Right renal pelvis (tissue), 4 donors: ENCODE measurements at regions not wholly inside any gene's neighbourhood (a gene's known extent, or its start where the extent isn't known, plus 50 kb on each side); places are given as distances from the start of the nearest gene placed in this dataset.
"Not testable (repeated sequence)": the region's sequence is repeated elsewhere in the genome, so short reads cannot be mapped to it uniquely, and the experiment has no call there.

ENCODE experiments used
- DNase-seq, 4 donors: peaks; one replicate each; pipeline ENCODE4 v3.0.0-alpha.2; 2013; ENCODE audit warnings: low read depth in 4 of 4, low spot score in 3 of 4, missing footprints in 1 of 4

DNA sequence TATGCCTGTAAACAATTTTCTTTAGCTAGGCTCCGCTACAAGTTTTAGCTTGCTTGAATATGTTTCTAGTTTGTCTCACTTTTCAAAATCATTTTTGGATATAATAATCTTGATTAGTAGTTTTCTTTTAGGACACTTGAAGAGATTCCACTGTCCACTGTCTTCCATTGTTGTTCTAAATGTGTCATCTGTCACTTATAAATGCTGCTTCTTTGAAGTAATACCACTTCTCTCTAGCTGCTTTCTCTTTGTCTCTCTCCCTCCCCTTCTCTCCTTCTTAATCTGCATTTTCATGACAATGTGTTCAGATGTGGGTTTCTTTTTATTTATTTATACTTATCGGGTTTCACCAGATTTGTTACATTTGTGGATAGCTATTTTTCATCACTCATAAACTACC is 73.7 kb upstream of the DPP10 start:
- DNase-seq, result no peak

GRCh38 chr2:114371721-114372120 is 70.7 kb upstream of the DPP10 start:
- not testable (repeated sequence) for DNase-seq

DNA sequence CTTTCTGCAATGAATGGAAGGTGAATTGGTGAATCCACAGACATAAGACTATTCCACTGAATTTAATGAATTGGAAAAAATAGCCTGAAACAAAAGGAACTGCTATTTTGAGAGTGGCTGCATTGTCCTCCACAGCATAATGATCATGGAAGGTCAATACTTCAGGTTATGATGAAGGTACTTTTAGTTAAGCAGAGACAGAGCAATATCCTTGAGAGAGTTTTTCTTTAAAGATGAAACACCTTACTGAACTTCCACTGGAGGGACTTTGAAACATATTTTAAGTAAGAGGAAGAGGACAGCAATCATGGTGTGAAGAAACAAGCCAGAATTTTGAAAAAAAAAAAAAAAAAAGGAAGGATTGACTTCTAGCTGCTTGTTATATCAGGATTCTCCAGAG is 68.8 kb upstream of the DPP10 start:
- DNase-seq, result no peak

- DNase-seq, result no peak
Measured at GRCh38 chr2:114384441-114384840, 58.0 kb upstream of the DPP10 start.

GRCh38 chr2:114389021-114389420 is 53.4 kb upstream of the DPP10 start:
- DNase-seq, result no peak
